ENCODE measurements at regions not wholly inside any gene's neighbourhood (a gene's known extent, or its start where the extent isn't known, plus 50 kb on each side); places are given as distances from the start of the nearest gene placed in this dataset.

- DNase-seq: no peak
Observed at GRCh38 chr2:221189431-221190067, 382.6 kb downstream of the EPHA4 start.

- no peak for DNase-seq
Observed at GRCh38 chr2:221195829-221196228, 376.3 kb downstream of the EPHA4 start.

- no peak for DNase-seq
Observed at GRCh38 chr2:221197225-221197856, 374.8 kb downstream of the EPHA4 start.

GRCh38 chr2:221198309-221198708 is 373.8 kb downstream of the EPHA4 start:
- DNase-seq: no peak

- no peak for DNase-seq
Observed at GRCh38 chr2:221200184-221200839, 371.8 kb downstream of the EPHA4 start.

- DNase-seq: no peak
Observed at GRCh38 chr2:221202431-221202830, 369.7 kb downstream of the EPHA4 start.

GRCh38 chr2:221203125-221203524 is 369.0 kb downstream of the EPHA4 start:
- no peak for DNase-seq

- no peak for DNase-seq
Observed at GRCh38 chr2:221203856-221204255, 368.2 kb downstream of the EPHA4 start.

- no peak for DNase-seq
Observed at GRCh38 chr2:221204699-221205098, 367.4 kb downstream of the EPHA4 start.

GRCh38 chr2:221205103-221205673 is 366.9 kb downstream of the EPHA4 start:
- no peak for DNase-seq

- no peak for DNase-seq
Observed at GRCh38 chr2:221210686-221211085, 361.4 kb downstream of the EPHA4 start.

GRCh38 chr2:221211653-221212052 is 360.5 kb downstream of the EPHA4 start:
- DNase-seq: no peak

- no peak for DNase-seq
Observed at GRCh38 chr2:221212105-221212504, 360.0 kb downstream of the EPHA4 start.

GRCh38 chr2:221215487-221215886 is 356.6 kb downstream of the EPHA4 start:
- no peak for DNase-seq

GRCh38 chr2:221216636-221217035 is 355.5 kb downstream of the EPHA4 start:
- DNase-seq: no peak

GRCh38 chr2:221225752-221226151 is 346.4 kb downstream of the EPHA4 start:
- DNase-seq: no peak

GRCh38 chr2:221228214-221228769 is 343.8 kb downstream of the EPHA4 start:
- DNase-seq: no peak

- no peak for DNase-seq
Observed at GRCh38 chr2:221229099-221229498, 343.0 kb downstream of the EPHA4 start.

GRCh38 chr2:221231511-221231910 is 340.6 kb downstream of the EPHA4 start:
- DNase-seq: no peak

- peak; percentile 38 for DNase-seq
Observed at GRCh38 chr2:221235941-221236340, 336.2 kb downstream of the EPHA4 start.

- no peak for DNase-seq
Observed at GRCh38 chr2:221241072-221241471, 331.0 kb downstream of the EPHA4 start.

GRCh38 chr2:221243771-221244170 is 328.3 kb downstream of the EPHA4 start:
- no peak for DNase-seq

GRCh38 chr2:221245045-221245444 is 327.1 kb downstream of the EPHA4 start:
- no peak for DNase-seq
